ENCODE measurements at regions not wholly inside any gene's neighbourhood (a gene's known extent, or its start where the extent isn't known, plus 50 kb on each side); places are given as distances from the start of the nearest gene placed in this dataset.

GRCh38 chr22:47816121-47816862, 1053.8 kb downstream of the TBC1D22A start:
- Histone ChIP-seq H3K36me3 (no peaks in the 10 kb centered on the region), H3K9me3 (peaks cover 0 to 5% (median 0%) of the 10 kb centered on the region in 4 donors), H3K27me3 (peaks cover 0 to 11% (median 1%) of the 10 kb centered on the region in 3 donors), H3K4me3 (no peak overlapping the region), H3K4me1 (no peaks in the 10 kb centered on the region), H3K27ac (no peak overlapping the region)
- 74 to 89% methylated on average over 16 of the region's 16 CpGs for WGBS, 2 donors
- intact Hi-C loops (cut with DNase I), result no loop called here
- no peak for TF ChIP-seq EP300 (IDR thresholded peaks at IDR 0.05)
- TF ChIP-seq POLR2AphosphoS5 (IDR thresholded peaks at IDR 0.05), result no peak
- no peak for DNase-seq

GRCh38 chr22:47814474-47814873, 1052.0 kb downstream of the TBC1D22A start:
- H3K4me1 ChIP-seq, result no peaks in the 10 kb centered on the region
- no peak overlapping the region for H3K4me3 ChIP-seq
- WGBS, 2 donors, result 92 to 96% methylated on average over 1 of the region's 1 CpG
- peaks cover 0 to 5% (median 0%) of the 10 kb centered on the region in 4 donors for H3K9me3 ChIP-seq
- H3K27ac ChIP-seq, result no peak overlapping the region
- H3K36me3 ChIP-seq, result no peaks in the 10 kb centered on the region
- TF ChIP-seq EP300 (IDR thresholded peaks at IDR 0.05), result no peak
- no peak for TF ChIP-seq CTCF (IDR thresholded peaks at IDR 0.05)
- intact Hi-C loops (cut with DNase I), result no loop called here
- H3K27me3 ChIP-seq, result peaks cover 0 to 21% (median 7%) of the 10 kb centered on the region in 3 donors
- DNase-seq, result no peak

- Histone ChIP-seq H3K27ac (no peak overlapping the region), H3K4me1 (no peaks in the 10 kb centered on the region), H3K27me3 (peaks cover 0 to 18% (median 7%) of the 10 kb centered on the region in 3 donors), H3K4me3 (no peak overlapping the region), H3K9me3 (peaks cover 0 to 5% (median 0%) of the 10 kb centered on the region in 4 donors), H3K36me3 (no peaks in the 10 kb centered on the region)
- DNase-seq, result no peak
- intact Hi-C loops (cut with DNase I), result no loop called here
- 85 to 89% methylated on average over 16 of the region's 16 CpGs for WGBS, 2 donors
- TF ChIP-seq POLR2AphosphoS5 (IDR thresholded peaks at IDR 0.05) (no peak), EP300 (IDR thresholded peaks at IDR 0.05) (no peak), CTCF (IDR thresholded peaks at IDR 0.05) (no peak), POLR2A (IDR thresholded peaks at IDR 0.05) (no peak)
These were observed 1051.2 kb downstream of the TBC1D22A start for GRCh38 chr22:47813661-47814060.

DNA sequence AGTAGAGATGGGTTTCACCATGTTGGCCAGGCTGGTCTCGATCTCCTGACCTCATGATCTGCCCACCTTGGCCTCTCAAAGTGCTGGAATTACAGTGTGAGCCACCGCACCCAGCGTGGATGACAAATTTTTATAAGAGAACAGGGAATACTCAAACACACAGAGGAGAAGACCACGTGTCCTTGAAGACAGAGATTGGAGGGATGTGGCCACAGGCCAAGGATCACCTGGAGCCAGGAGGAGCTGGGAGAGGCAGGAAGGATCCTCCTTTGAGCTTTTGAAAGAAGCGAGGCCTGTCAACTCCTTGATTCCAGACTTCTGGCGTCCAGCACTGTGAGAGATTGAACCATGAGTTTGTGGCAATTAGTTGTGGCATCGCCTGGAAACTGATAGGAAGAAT, 1049.5 kb downstream of the TBC1D22A start:
- H3K27me3 ChIP-seq, result peaks cover 0 to 18% (median 7%) of the 10 kb centered on the region in 3 donors
- no peaks in the 10 kb centered on the region for H3K4me1 ChIP-seq
- H3K4me3 ChIP-seq, result no peak overlapping the region
- no peak for DNase-seq
- no peak overlapping the region for H3K27ac ChIP-seq
- TF ChIP-seq CTCF (IDR thresholded peaks at IDR 0.05), result no peak
- no peak for TF ChIP-seq POLR2A (IDR thresholded peaks at IDR 0.05)
- TF ChIP-seq EP300 (IDR thresholded peaks at IDR 0.05), result no peak
- TF ChIP-seq POLR2AphosphoS5 (IDR thresholded peaks at IDR 0.05), result no peak
- intact Hi-C loops (cut with DNase I), result no loop called here
- no peaks in the 10 kb centered on the region for H3K36me3 ChIP-seq
- 49 to 82% methylated on average over 7 of the region's 7 CpGs for WGBS, 2 donors
- no peaks in the 10 kb centered on the region for H3K9me3 ChIP-seq

DNA sequence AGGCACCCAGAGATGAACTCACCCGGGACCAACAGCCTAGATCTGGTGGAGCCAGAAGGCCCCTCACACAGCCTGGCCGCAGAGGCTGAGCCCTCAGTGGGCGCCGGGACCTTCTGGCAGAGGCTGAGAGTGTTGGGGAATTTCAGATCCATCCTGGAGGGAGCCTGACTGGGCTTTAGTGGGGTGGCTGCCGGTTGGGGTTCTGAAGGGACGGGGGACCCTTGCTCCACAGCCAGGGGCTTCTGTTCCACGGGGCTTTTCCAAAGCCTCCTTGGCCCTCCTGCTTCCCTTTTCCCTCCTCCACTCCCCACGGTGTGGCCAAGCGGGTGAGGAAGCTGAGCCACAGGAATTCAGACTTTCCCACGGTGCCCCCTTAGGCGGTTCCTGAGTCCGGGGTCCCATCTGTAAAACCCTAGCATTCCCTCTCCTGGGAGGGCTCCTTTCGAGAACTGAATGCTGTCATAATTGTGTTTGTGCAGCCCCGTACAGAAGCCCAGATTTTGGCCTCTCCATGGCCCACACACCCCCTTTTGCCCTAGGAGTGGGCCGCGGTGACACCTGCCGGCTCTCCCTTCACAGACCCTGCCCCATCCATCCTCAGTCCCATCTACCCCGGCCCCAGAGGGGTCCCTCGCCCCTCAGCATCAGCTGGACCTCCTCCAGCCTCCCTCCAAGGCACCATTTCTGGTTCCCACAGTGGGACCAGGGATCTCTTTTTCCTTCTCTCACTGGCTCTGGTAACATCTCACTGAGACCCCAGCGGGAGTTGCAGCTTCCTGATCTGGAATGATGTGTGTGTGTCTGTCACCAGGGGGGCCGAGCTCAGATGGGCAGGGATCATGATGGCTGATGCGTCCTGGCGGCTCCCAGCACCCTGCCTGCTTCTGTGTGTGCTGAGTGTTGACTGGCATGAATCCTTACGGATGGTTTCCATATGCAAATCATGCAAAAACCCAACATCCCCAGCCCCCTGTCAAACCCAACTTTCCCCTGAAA, 1048.4 kb downstream of the TBC1D22A start:
- intact Hi-C loops (cut with DNase I), result no loop called here
- H3K4me3 ChIP-seq, result no peak overlapping the region
- no peaks in the 10 kb centered on the region for H3K36me3 ChIP-seq
- no peak overlapping the region for H3K27ac ChIP-seq
- peaks cover 0 to 18% (median 7%) of the 10 kb centered on the region in 3 donors for H3K27me3 ChIP-seq
- WGBS, 2 donors, result 70 to 72% methylated on average over 24 of the region's 24 CpGs
- no peak for DNase-seq
- no peaks in the 10 kb centered on the region for H3K4me1 ChIP-seq
- TF ChIP-seq POLR2AphosphoS5 (IDR thresholded peaks at IDR 0.05) (no peak), POLR2A (IDR thresholded peaks at IDR 0.05) (no peak), CTCF (IDR thresholded peaks at IDR 0.05) (no peak), EP300 (IDR thresholded peaks at IDR 0.05) (no peak)
- H3K9me3 ChIP-seq, result no peaks in the 10 kb centered on the region
